IMR-90 (cell line): ENCODE measurements at regions not wholly inside any gene's neighbourhood (a gene's known extent, or its start where the extent isn't known, plus 50 kb on each side); places are given as distances from the start of the nearest gene placed in this dataset.

Source experiments
- ATAC-seq: fragments of 200-7000 bp; cut with Tn5 transposase; 2 replicates; pipeline ENCODE4 v1.9.1; 2020; ENCODE audit warnings: low read depth, mild to moderate bottlenecking, moderate library complexity
- BruUV-seq: library from RNA; stranded (reverse); fragments of 400-500 nt; replicated peaks from 2 replicates; lab custom pipeline; 2021; lab: Mats Ljungman, UMichigan
- CTCF ChIA-PET: fragments of 300-600 bp; formaldehyde crosslinking; extraction: SDS; loops from one replicate; lab custom pipeline; 2021; ENCODE audit warnings: antibody characterized with exemption; lab: Yijun Ruan, JAX
- POLR2A ChIA-PET: fragments of 300-600 bp; sonication (Branson Sonifier 250); formaldehyde crosslinking; loops from one replicate; lab custom pipeline; 2022; ENCODE audit warnings: antibody characterized with exemption; ENCODE audit not compliant: unreplicated experiment; lab: Charles Lee
- DNase-seq: peaks from one replicate; pipeline ENCODE4 v3.0.0; 2013
- H2AFZ ChIP-seq: replicated peaks from 2 replicates; pipeline ENCODE3; 2013; ENCODE audit warnings: low read length, mild to moderate bottlenecking; ENCODE audit not compliant: poor library complexity
- H2AK5ac ChIP-seq: 2 replicates; pipeline ENCODE4 v1.6.1; 2013; ENCODE audit warnings: low read depth, low read length, inconsistent platforms
- H2AK9ac ChIP-seq: replicated peaks from 2 replicates; pipeline ENCODE3; 2013; ENCODE audit warnings: mild to moderate bottlenecking, low read depth, low read length, moderate library complexity; ENCODE audit not compliant: poor library complexity
- H2BK120ac ChIP-seq: 2 replicates; pipeline ENCODE4 v1.6.1; 2013; ENCODE audit warnings: low read depth, low read length, inconsistent platforms
- H2BK15ac ChIP-seq: 3 replicates; pipeline ENCODE4 v1.6.1; 2013; ENCODE audit warnings: low read depth, low read length, inconsistent platforms
- H2BK20ac ChIP-seq: 2 replicates; pipeline ENCODE4 v1.6.1; 2013; ENCODE audit warnings: low read depth, mild to moderate bottlenecking, inconsistent platforms, low read length, moderate library complexity
- H2BK5ac ChIP-seq: 2 replicates; pipeline ENCODE4 v1.6.1; 2013; ENCODE audit warnings: mild to moderate bottlenecking, low read depth, low read length, inconsistent platforms; ENCODE audit not compliant: poor library complexity, severe bottlenecking
- H3K14ac ChIP-seq: replicated peaks from 2 replicates; pipeline ENCODE4 v1.6.1; 2013; ENCODE audit warnings: low read depth, low read length, inconsistent platforms
- H3K18ac ChIP-seq: 2 replicates; pipeline ENCODE4 v1.6.1; 2013; ENCODE audit warnings: low read depth, low read length, control low read depth
- H3K23ac ChIP-seq: 2 replicates; pipeline ENCODE4 v1.6.1; 2013; ENCODE audit warnings: low read depth, low read length, inconsistent platforms
- H3K27ac ChIP-seq: 2 replicates; pipeline ENCODE4 v1.5.1; 2013; ENCODE audit warnings: mild to moderate bottlenecking, control low read depth, low read length; ENCODE audit not compliant: insufficient read depth
- H3K27me3 ChIP-seq: 2 replicates; pipeline ENCODE4 v1.6.1; 2013; ENCODE audit warnings: low read length; ENCODE audit not compliant: control insufficient read depth, insufficient read depth
- H3K36me3 ChIP-seq: 2 replicates; pipeline ENCODE4 v1.6.1; 2013; ENCODE audit warnings: low read length, mixed read lengths; ENCODE audit not compliant: control insufficient read depth, insufficient read depth
- H3K4ac ChIP-seq: 2 replicates; pipeline ENCODE4 v1.6.1; 2013; ENCODE audit warnings: low read depth, low read length, inconsistent platforms
- H3K4me1 ChIP-seq: 2 replicates; pipeline ENCODE4 v1.6.1; 2013; ENCODE audit warnings: low read length, mixed read lengths; ENCODE audit not compliant: control insufficient read depth, insufficient read depth
- H3K4me2 ChIP-seq: 2 replicates; pipeline ENCODE4 v1.6.1; 2013; ENCODE audit warnings: low read depth, mild to moderate bottlenecking, control low read depth, low read length, moderate library complexity
- H3K4me3 ChIP-seq: 2 replicates; pipeline ENCODE4 v1.5.1; 2013; ENCODE audit warnings: low read depth, mild to moderate bottlenecking, control low read depth, low read length, moderate library complexity; ENCODE audit not compliant: insufficient read depth
- H3K56ac ChIP-seq: 2 replicates; pipeline ENCODE4 v1.6.1; 2013; ENCODE audit warnings: low read length, inconsistent platforms; ENCODE audit not compliant: insufficient read depth; ENCODE audit errors: extremely low read depth
- H3K79me1 ChIP-seq, 2 experiments: 2 replicates each; pipeline ENCODE4 v1.6.1; 2013; ENCODE audit warnings: low read length in 2 of 2, inconsistent platforms in 1 of 2, low read depth in 1 of 2
- H3K9ac ChIP-seq: 2 replicates; pipeline ENCODE4 v1.6.1; 2013; ENCODE audit warnings: low read depth, low read length, control low read depth
- H3K9me1 ChIP-seq: 2 replicates; pipeline ENCODE4 v1.6.1; 2013; ENCODE audit warnings: low read length, inconsistent platforms; ENCODE audit not compliant: insufficient read depth
- H3K9me3 ChIP-seq: 2 replicates; pipeline ENCODE4 v1.6.1; 2013; ENCODE audit warnings: low read length; ENCODE audit not compliant: control insufficient read depth, insufficient read depth
- H4K20me1 ChIP-seq: 2 replicates; pipeline ENCODE4 v1.6.1; 2013; ENCODE audit warnings: low read length, inconsistent platforms; ENCODE audit not compliant: insufficient read depth
- H4K5ac ChIP-seq: 2 replicates; pipeline ENCODE4 v1.6.1; 2013; ENCODE audit warnings: mild to moderate bottlenecking, low read depth, low read length, control low read depth
- H4K8ac ChIP-seq, 2 experiments: 2 replicates each; pipeline ENCODE4 v1.6.1; 2013; ENCODE audit warnings: low read depth in 2 of 2, low read length in 2 of 2, control low read depth in 1 of 2, inconsistent platforms in 1 of 2
- H4K91ac ChIP-seq: 2 replicates; pipeline ENCODE4 v1.6.1; 2013; ENCODE audit warnings: low read depth, low read length, inconsistent platforms; ENCODE audit not compliant: insufficient read depth
- BHLHE40 ChIP-seq: fragments of 150-350 bp; IDR thresholded peaks from 2 replicates; pipeline ENCODE4 v1.6.1; 2016; ENCODE audit warnings: mild to moderate bottlenecking, low read depth, low read length
- CEBPB ChIP-seq: IDR thresholded peaks from 2 replicates; pipeline ENCODE4 v1.6.1; 2012; ENCODE audit warnings: low read depth, low read length, improper control_type of control experiment
- CHD1 ChIP-seq: IDR thresholded peaks from 2 replicates; pipeline ENCODE4 v1.6.1; 2012; ENCODE audit warnings: low read depth, low read length, improper control_type of control experiment
- CTCF ChIP-seq: conservative IDR thresholded peaks from 2 replicates; pipeline ENCODE4 v1.5.1; 2012; ENCODE audit warnings: mild to moderate bottlenecking, low read depth, low read length, improper control_type of control experiment
- ELK1 ChIP-seq: fragments of 150-350 bp; IDR thresholded peaks from 2 replicates; pipeline ENCODE4 v1.6.1; 2016; ENCODE audit warnings: low read depth, mild to moderate bottlenecking, low read length, moderate library complexity, borderline replicate concordance
- FOS ChIP-seq: fragments of 150-350 bp; IDR thresholded peaks from 2 replicates; pipeline ENCODE4 v1.6.1; 2016; ENCODE audit warnings: low read depth, low read length
- MAFK ChIP-seq: IDR thresholded peaks from 2 replicates; pipeline ENCODE4 v1.6.1; 2012; ENCODE audit warnings: low read depth, low read length, improper control_type of control experiment
- MAZ ChIP-seq: IDR thresholded peaks from 2 replicates; pipeline ENCODE4 v1.6.1; 2012; ENCODE audit warnings: low read depth, mild to moderate bottlenecking, low read length, improper control_type of control experiment, moderate library complexity, borderline replicate concordance
- MXI1 ChIP-seq: IDR thresholded peaks from 2 replicates; pipeline ENCODE4 v1.6.1; 2012; ENCODE audit warnings: low read depth, mild to moderate bottlenecking, low read length, moderate library complexity, borderline replicate concordance
- NFE2L2 ChIP-seq: fragments of 150-350 bp; IDR thresholded peaks from 2 replicates; pipeline ENCODE4 v1.6.1; 2016; ENCODE audit warnings: low read depth, mild to moderate bottlenecking, low read length
- POLR2A ChIP-seq: IDR thresholded peaks from 2 replicates; pipeline ENCODE4 v1.6.1; 2012; ENCODE audit warnings: mild to moderate bottlenecking, low read depth, low read length
- RAD21 ChIP-seq: IDR thresholded peaks from 2 replicates; pipeline ENCODE4 v1.6.1; 2012; ENCODE audit warnings: low read length, improper control_type of control experiment
- RCOR1 ChIP-seq: IDR thresholded peaks from 2 replicates; pipeline ENCODE4 v1.6.1; 2012; ENCODE audit warnings: mild to moderate bottlenecking, low read length, improper control_type of control experiment; ENCODE audit not compliant: insufficient replicate concordance
- RFX5 ChIP-seq: IDR thresholded peaks from 2 replicates; pipeline ENCODE4 v1.8.0; 2012; ENCODE audit warnings: low read depth, mild to moderate bottlenecking, low read length, moderate library complexity
- SMC3 ChIP-seq: fragments of 150-350 bp; IDR thresholded peaks from 2 replicates; pipeline ENCODE4 v1.6.1; 2016; ENCODE audit warnings: low read depth, mild to moderate bottlenecking, antibody characterized with exemption, low read length, moderate library complexity
- USF2 ChIP-seq: fragments of 150-350 bp; IDR thresholded peaks from 2 replicates; pipeline ENCODE4 v1.6.1; 2017; ENCODE audit warnings: mild to moderate bottlenecking, antibody characterized with exemption, low read length, low read depth
- WGBS, 2 experiments: methylation state at CpG; one replicate each; pipeline versions ENCODE4 v1.1.5 to v1.1.7; 2013; ENCODE audit warnings: missing lambda C conversion rate in 2 of 2; ENCODE audit not compliant: insufficient read length in 1 of 2; ENCODE audit errors: extremely low coverage in 2 of 2; 5-methylcytosine and 5-hydroxymethylcytosine counted together
- dilution Hi-C: fragments of 300-500 bp; cut with HindIII; formaldehyde crosslinking; loops from one replicate; pipeline ENCODE4 v1.14.3; 2018; ENCODE audit warnings: low sequenced_read_pairs; ENCODE audit not compliant: unreplicated experiment
- in situ Hi-C: fragments of 300-500 bp; cut with MboI; formaldehyde crosslinking; loops from 3 replicates; pipeline ENCODE4 v1.14.3; 2019; ENCODE audit warnings: low sequenced_read_pairs, inconsistent platforms, mixed read lengths
- intact Hi-C: fragments of 100-400 bp; cut with micrococcal nuclease; formaldehyde crosslinking; loops from 2 replicates; pipeline ENCODE4 v1.10.0; 2022

- intact Hi-C loops (no loop called here), dilution Hi-C loops (no loop called here), in situ Hi-C loops (no loop called here)
- Histone ChIP-seq H2BK15ac (no peak overlapping the region), H3K9me3 (peaks cover 10% of the 10 kb centered on the region), H2AFZ (no peak overlapping the region), H2BK20ac (no peak overlapping the region), H3K4me3 (no peak overlapping the region), H3K14ac (no peak overlapping the region), H3K4ac (no peak overlapping the region), H3K36me3 (no peaks in the 10 kb centered on the region), H2AK5ac (no peak overlapping the region), H3K4me2 (no peak overlapping the region), H3K9me1 (no peaks in the 10 kb centered on the region), H3K4me1 (no peaks in the 10 kb centered on the region), H3K18ac (no peak overlapping the region), H3K27ac (no peak overlapping the region), H3K23ac (no peak overlapping the region), H4K91ac (no peak overlapping the region), H4K8ac (no peak overlapping the region), H3K9ac (no peak overlapping the region), H2AK9ac (no peak overlapping the region), H3K56ac (no peak overlapping the region), H4K5ac (no peak overlapping the region), H3K79me1 (no peaks in the 10 kb centered on the region), H4K20me1 (no peaks in the 10 kb centered on the region), H2BK120ac (no peak overlapping the region), H3K27me3 (no peaks in the 10 kb centered on the region), H2BK5ac (no peak overlapping the region)
- DNase-seq (no peak), ATAC-seq (no peak)
- BruUV-seq = no TSS peak
- ChIA-PET POLR2A (no interaction called here), CTCF (no interaction called here)
- no CpG with 5 or more reads among the region's 2 CpGs for WGBS, 2 experiments
- no peak for TF ChIP-seq RCOR1
- TF ChIP-seq NFE2L2 = no peak
- TF ChIP-seq CTCF = no peak
- TF ChIP-seq MAZ = no peak
- no peak for TF ChIP-seq BHLHE40
- TF ChIP-seq USF2 = no peak
- TF ChIP-seq FOS = no peak
- no peak for TF ChIP-seq MAFK
- TF ChIP-seq SMC3 = no peak
- TF ChIP-seq POLR2A = no peak
- TF ChIP-seq CEBPB = no peak
- no peak for TF ChIP-seq MXI1
- no peak for TF ChIP-seq RAD21
- TF ChIP-seq RFX5 = no peak
- no peak for TF ChIP-seq CHD1
- TF ChIP-seq ELK1 = no peak
Observed at GRCh38 chr12:97756741-97757140, 294.1 kb downstream of the RMST start.
